ENCODE measurements at regions not wholly inside any gene's neighbourhood (a gene's known extent, or its start where the extent isn't known, plus 50 kb on each side); places are given as distances from the start of the nearest gene placed in this dataset.
"Not testable (repeated sequence)": the region's sequence is repeated elsewhere in the genome, so short reads cannot be mapped to it uniquely, and the experiment has no call there.

- H3K36me3 ChIP-seq = no peaks in the 10 kb centered on the region
- intact Hi-C loops (cut with DNase I) = no loop called here
- H3K9me3 ChIP-seq = no peaks in the 10 kb centered on the region
- DNase-seq (ENCODE audit: low spot score in 2 of 2) = no peak
- no peaks in the 10 kb centered on the region for H3K27me3 ChIP-seq
- no peaks in the 10 kb centered on the region for H3K4me1 ChIP-seq
- TF ChIP-seq CTCF (IDR thresholded peaks at IDR 0.05) = no peak
- H3K27ac ChIP-seq = no peak overlapping the region
- H3K4me3 ChIP-seq = no peak overlapping the region
Observed at GRCh38 chr3:168801794-168802193, 706.1 kb upstream of the GOLIM4 start.

- no peaks in the 10 kb centered on the region for H3K27me3 ChIP-seq
- no peaks in the 10 kb centered on the region for H3K9me3 ChIP-seq
- no peak for TF ChIP-seq CTCF (IDR thresholded peaks at IDR 0.05)
- H3K4me3 ChIP-seq = no peak overlapping the region
- no peaks in the 10 kb centered on the region for H3K36me3 ChIP-seq
- intact Hi-C loops (cut with DNase I) = no loop called here
- no peaks in the 10 kb centered on the region for H3K4me1 ChIP-seq
- no peak overlapping the region for H3K27ac ChIP-seq
- DNase-seq (ENCODE audit: low spot score in 2 of 2) = no peak
Observed at GRCh38 chr3:168796339-168796738, 700.6 kb upstream of the GOLIM4 start.

- Histone ChIP-seq H3K36me3 (no peaks in the 10 kb centered on the region), H3K9me3 (no peaks in the 10 kb centered on the region), H3K4me1 (no peaks in the 10 kb centered on the region), H3K4me3 (no peak overlapping the region), H3K27ac (no peak overlapping the region), H3K27me3 (no peaks in the 10 kb centered on the region)
- no peak for DNase-seq (ENCODE audit: low spot score in 2 of 2)
- intact Hi-C loops (cut with DNase I) = no loop called here
- no peak for TF ChIP-seq CTCF (IDR thresholded peaks at IDR 0.05)
Observed at GRCh38 chr3:168794427-168794826, 698.7 kb upstream of the GOLIM4 start.

- TF ChIP-seq CTCF (IDR thresholded peaks at IDR 0.05) = no peak
- H3K27me3 ChIP-seq = no peaks in the 10 kb centered on the region
- intact Hi-C loops (cut with DNase I) = no loop called here
- H3K4me1 ChIP-seq = no peaks in the 10 kb centered on the region
- H3K36me3 ChIP-seq = no peaks in the 10 kb centered on the region
- peaks cover 0 to 6% of the 10 kb centered on the region in 2 donors for H3K9me3 ChIP-seq
- H3K4me3 ChIP-seq = no peak overlapping the region
- no peak for DNase-seq (ENCODE audit: low spot score in 2 of 2)
- H3K27ac ChIP-seq = no peak overlapping the region
Observed at GRCh38 chr3:168782193-168782592, 686.5 kb upstream of the GOLIM4 start.

GRCh38 chr3:168779970-168780645, 684.4 kb upstream of the GOLIM4 start:
- H3K27me3 ChIP-seq; H3K9me3 ChIP-seq; DNase-seq (ENCODE audit: low spot score in 2 of 2); H3K4me1 ChIP-seq; H3K27ac ChIP-seq; intact Hi-C loops (cut with DNase I); H3K4me3 ChIP-seq; H3K36me3 ChIP-seq: not testable (repeated sequence)

- Histone ChIP-seq H3K4me1 (no peaks in the 10 kb centered on the region), H3K4me3 (no peak overlapping the region), H3K36me3 (no peaks in the 10 kb centered on the region), H3K9me3 (no peaks in the 10 kb centered on the region), H3K27ac (no peak overlapping the region), H3K27me3 (no peaks in the 10 kb centered on the region)
- intact Hi-C loops (cut with DNase I) = no loop called here
- no peak for DNase-seq (ENCODE audit: low spot score in 2 of 2)
- TF ChIP-seq CTCF (IDR thresholded peaks at IDR 0.05) = no peak
Observed at GRCh38 chr3:168753724-168754123, 658.0 kb upstream of the GOLIM4 start.
